NCI-H1417 (cell line): ENCODE measurements at regions not wholly inside any gene's neighbourhood (a gene's known extent, or its start where the extent isn't known, plus 50 kb on each side); places are given as distances from the start of the nearest gene placed in this dataset.
"Not testable (repeated sequence)": the region's sequence is repeated elsewhere in the genome, so short reads cannot be mapped to it uniquely, and the experiment has no call there.

ENCODE experiments used
- DNase-seq, 3 experiments: peaks; one replicate each; lab custom pipeline; 2025; lab: John Stamatoyannopoulos, UW

DNA sequence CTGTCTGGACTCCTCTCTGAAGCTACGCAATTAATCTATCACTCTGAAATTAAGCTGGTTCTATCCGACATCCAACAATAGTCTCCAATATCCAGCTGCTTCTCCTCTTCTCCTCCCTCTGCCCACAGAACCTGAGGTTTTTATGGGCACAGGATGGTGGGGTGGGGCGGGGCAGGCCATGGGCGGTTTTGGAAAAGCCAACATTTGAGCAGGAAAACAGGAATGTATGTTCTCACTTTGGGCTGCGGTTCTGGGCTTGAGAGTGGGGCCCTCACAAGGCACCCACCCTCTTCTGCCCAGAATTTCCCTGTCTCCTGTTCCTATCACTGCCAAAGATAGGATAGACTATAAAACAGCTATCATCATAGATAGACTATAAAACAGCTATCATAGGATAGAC lies 1144.2 kb downstream of the EPHA7 start:
- DNase-seq: no peak

DNA sequence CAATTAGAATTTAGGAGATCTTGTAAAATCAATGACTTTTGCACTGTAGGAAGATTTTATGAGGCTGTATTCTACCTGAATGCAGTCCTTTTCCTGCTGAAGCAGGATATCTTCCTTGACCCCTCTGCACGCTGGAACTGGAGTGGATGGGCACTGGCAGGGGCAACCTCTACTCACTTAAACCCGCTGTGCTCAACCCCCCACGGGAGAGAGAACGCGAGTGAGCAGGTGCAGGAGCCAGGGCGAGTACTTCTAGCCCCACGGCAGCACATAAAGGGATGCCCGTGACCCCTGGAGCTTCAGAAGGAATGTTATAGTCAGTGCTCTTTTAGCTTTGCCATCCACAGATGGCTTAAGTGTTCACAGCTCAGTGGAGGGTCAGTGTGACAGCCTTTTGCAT lies 1144.8 kb downstream of the EPHA7 start:
- no peak for DNase-seq

DNA sequence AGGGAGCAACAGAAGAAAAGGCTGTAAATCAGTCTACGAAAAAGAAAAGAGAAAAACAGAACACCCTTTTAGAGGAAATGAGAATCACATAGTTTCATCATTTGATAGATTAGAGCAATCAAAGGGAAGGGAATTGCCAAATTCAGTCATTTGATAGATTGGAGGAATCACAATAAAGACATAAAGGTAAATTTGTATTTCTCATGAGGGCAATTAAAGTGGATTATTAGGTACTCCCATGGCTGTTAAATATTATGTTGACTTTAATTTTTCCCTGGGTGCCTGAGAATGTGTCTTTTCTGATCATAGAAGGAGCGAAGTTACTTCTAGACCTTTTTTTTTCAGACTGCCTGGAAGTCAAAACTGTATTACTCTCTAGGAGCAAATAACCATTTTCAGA lies 1145.7 kb downstream of the EPHA7 start:
- peak in 1 of 3 experiments; percentile 23 for DNase-seq

DNA sequence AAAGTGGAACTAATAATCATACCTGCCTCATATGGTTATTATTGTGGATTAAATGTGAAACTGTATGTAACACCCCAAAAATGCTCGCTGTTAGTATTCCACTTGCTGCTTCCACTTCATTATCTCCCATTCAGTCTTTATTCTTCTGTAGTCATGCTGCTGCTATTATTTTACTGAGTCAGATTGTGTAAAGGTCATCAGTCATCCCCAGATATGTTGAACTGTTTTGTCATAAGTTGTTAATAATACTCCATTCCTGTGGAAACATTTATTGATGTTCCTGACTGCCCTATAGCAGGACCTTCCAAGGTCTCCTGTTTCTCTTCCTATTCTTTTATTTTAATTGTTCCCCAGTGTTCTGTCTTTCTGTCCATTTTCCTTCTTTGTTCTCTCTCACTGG lies 1148.3 kb downstream of the EPHA7 start:
- DNase-seq: no peak

DNA sequence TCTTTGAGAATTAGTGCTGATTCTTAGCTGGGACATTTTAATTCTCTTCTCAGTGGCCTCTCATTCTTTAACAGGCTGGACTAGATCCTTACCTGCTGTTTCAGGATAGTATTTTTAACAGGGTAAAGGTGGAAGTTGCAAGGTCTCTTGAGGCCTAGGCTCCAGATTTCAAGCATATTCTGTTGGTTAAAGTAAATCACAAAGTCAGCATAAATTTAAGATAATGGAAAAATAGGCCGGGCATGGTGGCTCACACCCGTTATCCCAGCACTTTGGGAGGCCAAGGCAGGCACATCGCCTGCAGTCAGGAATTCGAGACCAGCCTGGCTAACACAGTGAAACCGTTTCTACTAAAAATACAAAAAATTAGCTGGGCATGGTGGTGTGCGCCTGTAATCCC lies 1149.0 kb downstream of the EPHA7 start:
- no peak for DNase-seq

DNA sequence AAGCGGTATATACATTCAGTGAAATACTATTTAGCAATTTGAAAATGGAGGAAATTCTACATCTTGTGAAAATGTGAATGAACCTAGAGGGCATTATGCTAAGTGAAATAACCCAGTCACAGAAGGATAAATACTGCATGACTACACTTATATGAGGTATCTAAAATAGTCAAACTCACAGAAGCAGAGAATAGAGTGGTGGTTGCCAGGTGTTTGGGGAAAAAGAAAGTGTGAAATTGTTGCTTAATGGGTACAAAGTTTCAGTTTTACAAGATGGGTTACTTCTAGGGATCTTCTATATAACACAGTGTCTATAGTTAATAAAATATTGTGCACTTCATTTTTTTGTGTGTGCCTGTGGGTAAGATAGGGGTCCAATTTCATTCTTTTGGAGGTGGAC lies 1152.0 kb downstream of the EPHA7 start:
- no peak for DNase-seq

DNA sequence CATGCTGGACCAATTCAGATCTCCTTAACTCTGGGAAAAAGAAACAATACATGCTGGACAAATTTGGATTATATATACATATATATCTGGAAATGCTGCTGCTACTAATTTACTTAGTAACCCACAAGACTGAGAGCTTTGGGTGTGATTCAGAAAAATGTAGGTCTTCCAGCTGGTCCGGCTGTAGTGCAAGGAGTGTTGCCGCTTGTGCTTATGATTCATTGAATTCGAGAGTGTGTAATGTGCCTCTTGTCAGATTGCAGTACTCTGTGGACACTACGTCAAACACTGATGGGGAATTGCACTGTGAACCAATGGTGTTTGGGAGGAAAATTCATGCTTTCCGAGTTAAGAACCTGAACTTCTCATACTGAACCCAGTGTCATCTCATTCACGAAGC lies 1155.5 kb downstream of the EPHA7 start:
- no peak for DNase-seq

DNA sequence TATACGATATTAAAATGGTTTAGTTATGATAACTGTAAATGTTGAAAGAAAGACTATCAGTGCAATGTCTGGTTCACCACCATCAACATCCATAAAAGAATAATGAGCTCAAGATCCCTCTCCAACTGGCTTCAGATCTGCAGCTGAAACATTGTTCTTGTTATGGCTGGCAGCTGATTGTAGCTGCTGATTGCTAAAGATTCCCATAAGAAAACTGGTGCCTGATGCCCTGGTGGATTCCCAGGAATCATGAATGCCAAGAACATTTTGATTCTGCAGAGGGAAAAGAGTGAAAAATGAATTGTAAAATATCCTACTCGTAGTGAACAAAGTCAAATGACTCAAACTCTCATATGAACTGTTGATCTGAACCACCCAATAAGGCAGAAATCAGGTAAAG lies 1160.2 kb downstream of the EPHA7 start:
- DNase-seq: no peak

DNA sequence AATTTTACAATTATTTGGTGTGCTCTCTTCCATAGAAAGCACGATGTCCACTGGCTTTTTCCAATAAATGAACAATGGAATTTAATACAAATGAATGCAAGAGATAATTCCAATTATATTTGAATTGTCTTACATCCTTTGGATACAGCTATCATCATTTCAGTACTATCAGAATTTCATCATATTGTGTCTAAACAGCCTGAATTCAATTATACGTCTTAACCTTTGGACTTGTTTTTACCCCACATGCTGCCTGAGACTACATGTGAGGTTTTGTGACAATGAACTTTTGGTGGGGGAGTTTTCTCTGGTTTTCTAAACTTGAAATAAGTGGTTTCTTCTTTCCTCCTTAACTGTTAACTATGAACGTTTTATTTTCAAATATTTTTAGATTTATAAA lies 1176.0 kb downstream of the EPHA7 start:
- no peak for DNase-seq

DNA sequence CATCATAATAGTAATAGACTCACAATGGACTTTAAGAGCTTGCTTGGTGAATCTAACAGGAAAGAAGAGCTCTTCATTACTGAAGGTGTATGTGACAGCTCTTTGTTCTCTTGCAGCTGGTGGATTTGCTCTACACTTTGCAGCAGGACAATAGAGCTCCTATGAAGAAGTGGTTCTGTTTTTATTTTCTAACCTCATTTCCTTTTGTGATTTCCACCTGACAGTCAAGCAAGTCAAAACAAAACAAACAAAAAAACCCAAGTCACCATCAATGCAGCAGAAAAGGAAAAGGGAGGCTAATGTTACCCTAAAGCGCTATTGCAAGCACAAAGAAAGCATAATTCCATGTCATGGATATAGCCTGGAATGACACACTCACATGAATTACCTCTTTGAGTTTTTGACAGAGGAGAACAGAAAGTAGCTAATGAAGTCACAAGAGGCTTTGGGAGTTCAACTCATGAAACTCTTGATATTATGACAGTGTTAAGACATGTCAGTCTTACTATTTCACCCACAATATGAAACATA lies 1188.1 kb downstream of the EPHA7 start:
- peak; percentile 61 to 91 (median 62) for DNase-seq

DNA sequence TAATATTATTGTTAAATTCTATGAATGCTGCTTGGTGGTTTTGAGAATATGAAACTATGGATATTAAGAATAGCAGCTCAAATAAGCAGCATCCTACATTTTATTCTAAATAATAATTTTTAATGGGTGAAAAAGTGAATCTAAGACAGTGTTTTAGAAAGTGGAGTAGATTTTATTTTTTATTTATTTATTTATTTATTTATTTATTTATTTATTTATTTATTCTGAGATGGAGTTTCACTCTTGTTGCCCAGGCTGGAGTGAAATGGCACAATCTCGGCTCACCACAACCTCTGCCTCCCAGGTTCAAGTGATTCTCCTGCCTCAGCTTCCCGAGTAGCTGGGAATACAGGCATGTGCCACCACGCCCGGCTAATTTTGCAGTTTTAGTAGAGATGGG lies 1199.4 kb downstream of the EPHA7 start:
- DNase-seq: not testable (repeated sequence)

DNA sequence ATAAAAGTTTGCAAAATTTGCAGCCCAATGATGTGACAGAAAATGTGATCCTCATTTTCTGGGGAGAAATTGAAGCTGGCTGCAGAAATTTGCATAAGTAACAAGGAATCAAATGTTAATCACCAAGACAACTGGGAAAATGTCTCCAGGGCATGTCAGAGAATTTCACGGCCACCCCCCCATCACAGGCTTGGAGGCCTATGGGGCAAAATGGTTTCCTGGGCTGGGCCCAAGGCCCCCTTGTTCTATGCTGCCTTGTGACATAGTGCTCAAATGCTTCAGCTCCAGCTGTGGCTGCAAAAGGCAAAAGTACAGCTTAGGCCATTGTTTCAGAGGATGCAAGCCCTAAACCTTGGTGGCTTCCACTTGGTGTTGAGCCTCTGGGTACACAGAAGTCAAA lies 1202.6 kb downstream of the EPHA7 start:
- DNase-seq: no peak

DNA sequence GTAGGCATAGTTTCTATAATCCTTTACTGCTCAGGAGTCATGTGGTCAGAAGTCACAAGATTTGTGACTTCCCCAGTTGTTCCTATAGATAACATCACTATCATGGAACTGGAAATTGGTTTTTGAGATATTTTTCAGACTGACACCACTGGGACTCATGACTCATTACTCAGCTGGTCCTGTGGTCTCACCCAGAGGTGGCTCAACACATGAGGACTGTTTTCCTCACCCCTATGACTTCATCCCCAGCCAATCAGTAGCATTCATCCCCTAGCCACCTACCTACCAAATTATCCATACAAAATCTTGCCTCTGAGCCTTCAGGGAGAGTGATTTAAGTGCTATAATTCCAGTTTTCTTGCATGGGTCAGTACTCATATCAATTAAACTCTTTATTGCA lies 1217.7 kb downstream of the EPHA7 start:
- no peak for DNase-seq

DNA sequence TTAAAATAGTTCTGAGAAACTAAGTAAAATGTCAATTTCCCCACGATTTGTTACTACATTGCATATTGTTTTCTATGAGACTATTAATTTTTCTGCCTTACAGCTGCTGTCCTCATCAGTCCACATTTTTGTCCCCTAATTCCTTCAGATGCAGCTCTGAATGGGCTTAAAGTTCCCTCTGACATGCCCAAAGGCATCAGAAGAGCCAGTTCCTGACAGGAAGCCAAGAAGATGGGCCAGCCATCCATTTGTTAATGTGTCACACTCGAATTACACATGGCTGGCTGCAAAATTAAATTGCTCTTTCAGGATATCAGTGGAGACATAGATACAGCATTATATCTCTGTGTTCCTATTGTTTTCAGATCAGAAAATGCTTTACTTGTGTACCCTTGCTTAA lies 1223.0 kb downstream of the EPHA7 start:
- DNase-seq: no peak

DNA sequence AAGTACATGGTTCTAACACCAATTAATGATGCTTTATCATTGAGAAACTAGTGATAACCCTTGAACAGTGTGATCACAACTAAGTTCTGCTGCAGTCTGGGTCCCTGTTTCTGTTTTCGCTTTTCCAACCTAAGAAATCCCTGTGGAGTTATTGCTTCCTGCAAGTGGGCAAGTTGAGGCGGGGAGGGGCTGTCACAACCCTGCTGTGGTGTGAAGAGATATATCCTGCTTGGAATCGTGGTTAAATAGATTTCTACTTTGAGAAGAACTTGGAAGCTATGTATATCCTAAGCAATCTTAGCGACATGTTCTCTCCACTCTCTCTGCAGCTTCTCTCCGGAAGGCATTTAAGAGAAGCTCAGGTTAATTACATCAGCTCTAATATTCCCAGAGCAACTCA lies 1223.6 kb downstream of the EPHA7 start:
- DNase-seq: no peak

DNA sequence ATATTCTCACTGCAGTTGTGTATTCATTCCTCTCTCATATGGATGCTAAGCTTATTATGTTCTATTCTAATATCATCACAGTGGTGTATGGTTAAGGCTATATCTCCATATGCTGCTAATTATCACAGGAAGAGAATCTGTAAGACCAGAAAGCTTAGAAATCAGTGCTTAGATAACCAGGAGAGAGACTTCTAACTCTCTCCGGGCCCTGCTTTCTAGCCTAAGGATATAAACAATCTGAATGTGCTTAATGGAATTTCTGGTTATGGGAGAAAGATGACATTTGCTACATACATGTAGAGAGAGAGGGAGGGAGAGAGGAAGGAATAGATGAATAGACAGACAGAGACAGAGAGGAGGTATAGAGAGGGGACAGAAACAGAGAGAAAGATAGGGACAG lies 1231.3 kb downstream of the EPHA7 start:
- DNase-seq: no peak

DNA sequence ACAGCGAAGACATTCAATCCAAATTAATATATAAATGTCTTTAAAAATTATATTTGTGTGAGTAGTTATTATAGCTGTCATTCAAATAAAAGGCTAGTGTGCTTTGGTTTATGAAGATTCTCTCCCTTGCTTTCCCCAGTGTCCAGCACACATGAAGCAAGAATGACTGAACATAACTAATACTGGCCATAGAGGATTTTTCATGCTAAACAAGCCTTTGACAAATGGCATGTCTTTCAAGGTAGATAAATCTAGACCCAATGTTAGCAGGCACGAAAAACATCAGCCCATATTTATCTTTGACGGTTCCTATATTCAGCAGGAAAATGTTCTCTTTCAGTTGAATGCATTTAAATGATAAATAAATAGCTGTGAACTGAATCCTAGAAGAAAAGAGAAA lies 1234.4 kb downstream of the EPHA7 start:
- DNase-seq: no peak

DNA sequence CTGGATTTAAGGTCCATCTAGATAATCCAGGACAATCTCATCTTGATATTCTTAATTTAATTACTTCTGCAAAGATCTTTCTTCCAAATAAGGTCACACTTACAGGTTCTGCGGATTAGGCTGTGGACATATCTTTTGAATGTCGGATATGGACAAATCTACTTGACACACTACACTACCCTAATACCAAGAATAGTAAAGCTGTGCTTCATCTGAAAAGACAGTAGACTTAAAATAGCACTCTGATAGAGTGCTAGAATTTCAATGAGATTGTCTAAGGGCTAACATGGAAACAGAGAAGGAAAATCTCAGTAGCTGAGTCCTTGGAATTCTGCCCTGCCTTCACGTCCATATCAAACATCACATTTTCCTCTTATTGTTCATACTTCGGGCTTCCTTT lies 1238.0 kb downstream of the EPHA7 start:
- no peak for DNase-seq

DNA sequence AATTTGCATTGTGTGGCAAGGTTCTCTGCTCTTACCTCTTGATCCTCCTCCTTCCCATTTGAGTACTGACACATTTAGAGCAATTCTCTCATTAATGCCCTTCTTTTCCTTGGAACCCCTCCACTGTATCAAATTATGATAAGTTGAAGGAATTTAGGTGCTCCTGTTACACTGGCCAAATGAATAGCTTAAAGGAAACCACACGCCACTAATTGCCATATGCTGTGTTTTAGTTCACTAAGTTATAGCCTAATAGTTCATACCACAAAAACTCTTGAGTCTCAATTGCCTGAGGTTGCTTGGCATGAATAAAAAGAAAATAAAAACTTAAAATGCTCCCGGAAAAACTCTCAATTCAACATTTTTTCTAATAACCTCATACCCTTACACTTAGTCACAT lies 1239.3 kb downstream of the EPHA7 start:
- no peak for DNase-seq

DNA sequence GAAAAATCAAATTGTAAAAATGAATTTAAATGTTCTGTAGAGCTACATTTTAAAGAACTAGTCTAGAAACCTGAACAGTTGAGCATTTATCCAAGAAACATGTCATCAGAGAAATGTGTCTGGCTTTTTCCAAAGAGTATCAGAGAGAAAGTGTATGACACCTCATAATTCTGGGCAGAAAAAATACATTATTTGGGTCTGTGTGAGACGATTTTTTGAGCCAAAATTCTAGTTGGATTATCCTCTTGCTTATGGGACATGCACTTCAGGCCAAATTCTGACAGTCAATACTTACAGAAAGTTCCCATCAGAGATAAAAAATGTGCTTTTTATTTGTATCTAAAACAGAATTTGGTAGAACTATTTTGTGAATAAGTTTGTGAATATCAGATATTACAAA lies 1242.7 kb downstream of the EPHA7 start:
- no peak for DNase-seq

DNA sequence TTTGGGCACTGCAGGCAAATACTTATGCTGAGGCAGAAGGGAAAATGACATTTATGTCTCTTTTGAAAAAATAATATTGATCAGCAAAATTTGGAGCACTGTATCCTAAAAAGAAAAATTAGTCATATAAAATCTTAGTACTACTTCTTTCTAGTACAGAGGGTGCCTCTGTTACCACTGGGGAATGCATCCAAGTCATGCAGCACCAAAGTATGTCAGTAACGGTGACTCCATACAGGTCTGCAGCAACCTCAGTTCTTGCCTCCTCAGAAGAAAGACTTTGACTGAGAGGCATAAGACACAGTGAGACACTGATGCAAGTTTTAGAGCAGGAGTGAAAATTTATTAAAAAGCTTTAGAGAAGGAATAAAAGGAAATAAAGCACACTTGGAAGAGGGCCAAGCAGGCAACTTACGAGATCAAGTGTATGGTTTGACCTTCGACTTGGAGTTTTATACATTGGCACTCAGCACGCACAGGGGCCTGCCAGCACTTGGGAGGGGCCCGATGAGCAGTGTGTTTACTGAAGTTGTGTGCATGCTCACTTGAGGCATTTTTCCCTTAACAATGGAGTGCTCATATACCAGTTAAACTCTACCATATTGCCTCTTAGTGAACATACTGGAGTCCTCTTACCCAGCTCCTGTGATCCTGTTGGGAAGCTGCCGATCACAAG lies 1244.8 kb downstream of the EPHA7 start:
- no peak for DNase-seq

DNA sequence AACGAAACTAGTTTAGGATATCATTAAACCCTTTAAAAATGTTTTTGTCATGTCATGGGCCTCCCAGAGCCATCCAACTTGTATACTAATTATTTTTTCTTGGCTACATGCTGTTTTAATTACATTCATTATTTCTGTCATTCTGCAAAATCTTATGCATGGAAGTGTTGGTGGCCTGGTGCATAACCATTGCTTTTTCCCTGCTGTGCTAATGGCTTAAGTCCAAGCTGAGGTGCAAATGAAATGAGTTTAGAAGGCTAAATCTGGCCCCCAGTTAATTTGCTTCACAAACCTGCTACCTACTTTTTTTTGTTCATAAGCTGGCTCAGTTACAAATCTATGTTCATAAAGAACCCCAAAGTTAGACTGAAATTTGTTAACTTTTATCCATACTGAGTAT lies 1249.9 kb downstream of the EPHA7 start:
- peak in 2 of 3 experiments; percentile 12 to 59 for DNase-seq

DNA sequence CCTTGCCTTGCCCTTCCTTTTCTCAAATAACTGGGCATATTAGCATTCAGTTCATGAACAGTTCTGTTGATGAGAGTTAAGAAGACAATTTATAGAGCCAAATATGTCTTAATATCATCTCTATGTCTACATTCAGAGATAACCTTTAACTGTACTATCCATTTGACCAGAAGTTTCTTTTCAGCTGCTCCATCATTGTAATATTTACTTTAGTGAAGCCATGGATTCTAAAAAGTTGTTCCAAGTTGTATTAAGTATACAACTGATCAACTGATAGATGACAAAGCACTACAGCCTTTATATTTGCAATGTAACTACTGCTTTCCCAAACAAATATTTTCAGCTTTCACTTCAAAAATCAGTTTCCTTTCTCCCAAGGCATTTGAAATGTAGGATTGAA lies 1252.7 kb downstream of the EPHA7 start:
- DNase-seq: no peak

DNA sequence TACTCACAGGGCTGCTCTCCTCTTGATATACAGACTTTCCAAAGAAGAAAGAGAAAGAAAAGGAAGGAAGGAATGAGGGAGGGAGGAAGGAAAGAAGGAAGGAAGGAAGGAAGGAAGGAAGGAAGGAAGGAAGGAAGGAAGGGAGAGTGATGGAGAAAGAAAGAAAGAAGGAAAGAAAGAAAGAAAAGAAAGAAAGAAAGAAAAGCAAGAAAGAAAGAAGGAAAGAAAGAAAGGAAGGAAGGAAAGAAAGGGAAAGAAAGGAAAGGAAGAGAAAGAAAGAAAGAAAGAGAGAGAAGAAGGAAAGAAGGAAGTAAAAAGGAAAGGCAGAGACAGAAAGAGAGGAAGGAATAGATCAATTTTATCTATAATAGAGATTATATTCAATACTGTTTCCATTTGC lies 1257.4 kb downstream of the EPHA7 start:
- no peak for DNase-seq
